ENCODE measurements at regions not wholly inside any gene's neighbourhood (a gene's known extent, or its start where the extent isn't known, plus 50 kb on each side); places are given as distances from the start of the nearest gene placed in this dataset.

DNA sequence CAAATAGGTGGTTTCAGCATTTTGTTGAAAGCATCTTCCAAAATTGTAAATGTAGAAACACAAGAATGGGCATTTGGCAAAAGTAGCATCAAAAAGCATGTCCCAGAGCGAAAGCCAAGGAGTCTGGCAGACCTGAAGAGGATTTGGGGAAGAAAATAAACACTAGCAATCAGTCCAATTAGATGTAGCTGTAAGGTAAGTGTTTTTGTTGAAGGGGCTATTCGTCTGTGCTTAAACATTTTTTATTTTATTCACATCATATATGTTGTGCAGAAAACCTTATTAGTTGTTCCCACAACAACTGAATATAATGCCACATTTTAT lies 954.1 kb upstream of the COX7C start:
- TF ChIP-seq, protein P1, sequence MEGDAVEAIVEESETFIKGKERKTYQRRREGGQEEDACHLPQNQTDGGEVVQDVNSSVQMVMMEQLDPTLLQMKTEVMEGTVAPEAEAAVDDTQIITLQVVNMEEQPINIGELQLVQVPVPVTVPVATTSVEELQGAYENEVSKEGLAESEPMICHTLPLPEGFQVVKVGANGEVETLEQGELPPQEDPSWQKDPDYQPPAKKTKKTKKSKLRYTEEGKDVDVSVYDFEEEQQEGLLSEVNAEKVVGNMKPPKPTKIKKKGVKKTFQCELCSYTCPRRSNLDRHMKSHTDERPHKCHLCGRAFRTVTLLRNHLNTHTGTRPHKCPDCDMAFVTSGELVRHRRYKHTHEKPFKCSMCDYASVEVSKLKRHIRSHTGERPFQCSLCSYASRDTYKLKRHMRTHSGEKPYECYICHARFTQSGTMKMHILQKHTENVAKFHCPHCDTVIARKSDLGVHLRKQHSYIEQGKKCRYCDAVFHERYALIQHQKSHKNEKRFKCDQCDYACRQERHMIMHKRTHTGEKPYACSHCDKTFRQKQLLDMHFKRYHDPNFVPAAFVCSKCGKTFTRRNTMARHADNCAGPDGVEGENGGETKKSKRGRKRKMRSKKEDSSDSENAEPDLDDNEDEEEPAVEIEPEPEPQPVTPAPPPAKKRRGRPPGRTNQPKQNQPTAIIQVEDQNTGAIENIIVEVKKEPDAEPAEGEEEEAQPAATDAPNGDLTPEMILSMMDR (conservative IDR thresholded peaks at IDR 0.05; ENCODE audit: low read length), result no peak
- no peak for TF ChIP-seq EZH2phosphoT487 (IDR thresholded peaks at IDR 0.05; ENCODE audit: borderline replicate concordance)

Data from Loucy (cell line).